HepG2 (cell line): ENCODE measurements at regions not wholly inside any gene's neighbourhood (a gene's known extent, or its start where the extent isn't known, plus 50 kb on each side); places are given as distances from the start of the nearest gene placed in this dataset.

ENCODE experiments used
- ERF ChIP-seq: IDR thresholded peaks from 2 replicates; pipeline ENCODE4 v1.6.1; 2018; ENCODE audit warnings: missing biosample characterization, missing genetic modification reagents
- KLF9 ChIP-seq: IDR thresholded peaks from 2 replicates; pipeline ENCODE4 v1.6.1; 2016; ENCODE audit warnings: low read depth
- RFX5 ChIP-seq: IDR thresholded peaks from 2 replicates; pipeline ENCODE4 v1.6.1; 2011; ENCODE audit warnings: low read depth, low read length, improper control_type of control experiment
- SKIL ChIP-seq: sonication (generic); formaldehyde crosslinking; IDR thresholded peaks from 2 replicates; pipeline ENCODE4 v1.8.0; 2022; ENCODE audit warnings: missing genetic modification reagents, mild to moderate bottlenecking, moderate library complexity, borderline replicate concordance
- SNAPC5 ChIP-seq: sonication (generic); formaldehyde crosslinking; IDR thresholded peaks from 2 replicates; pipeline ENCODE4 v1.8.1; 2023; ENCODE audit warnings: mild to moderate bottlenecking, missing genetic modification reagents, borderline replicate concordance
- TARDBP ChIP-seq: sonication (generic); formaldehyde crosslinking; IDR thresholded peaks from 2 replicates; pipeline ENCODE4 v1.8.0; 2022; ENCODE audit warnings: mild to moderate bottlenecking, missing genetic modification reagents
- ZNF280D ChIP-seq: sonication (generic); formaldehyde crosslinking; IDR thresholded peaks from 2 replicates; pipeline ENCODE4 v1.5.1; 2020; ENCODE audit warnings: mild to moderate bottlenecking, missing genetic modification reagents

GRCh38 chr14:23827100-23827892 lies 126.3 kb upstream of the DHRS4 start:
- TF ChIP-seq ZNF280D (CRISPR knock-in tag) (no peak), ERF (CRISPR knock-in tag) (no peak), TARDBP (CRISPR knock-in tag) (no peak), KLF9 (CRISPR knock-in tag) (no peak), SNAPC5 (no peak), SKIL (no peak), RFX5 (no peak)
